SK-N-SH (cell line): ENCODE measurements at regions not wholly inside any gene's neighbourhood (a gene's known extent, or its start where the extent isn't known, plus 50 kb on each side); places are given as distances from the start of the nearest gene placed in this dataset.

ENCODE experiments used
- CTCF ChIA-PET: fragments of 300-600, 350-600 bp; formaldehyde crosslinking; extraction: SDS; loops from one replicate; lab custom pipeline; 2021; lab: Yijun Ruan, JAX
- POLR2A ChIA-PET: fragments of 350-600 bp; sonication (Branson Sonifier 250); formaldehyde crosslinking; extraction: SDS; loops from one replicate; lab custom pipeline; 2020; ENCODE audit warnings: antibody characterized with exemption, inconsistent platforms; lab: Yijun Ruan, JAX
- DNase-seq: peaks from one replicate; pipeline ENCODE4 v3.0.0; 2012
- H2AFZ ChIP-seq: fragments of 200-600 bp; sonication (generic); 2 replicates; pipeline ENCODE4 v1.8.1; 2016; ENCODE audit warnings: antibody characterized with exemption, mild to moderate bottlenecking, low read depth
- H3F3A ChIP-seq: fragments of 200-600 bp; sonication (generic); replicated peaks from 2 replicates; pipeline ENCODE3; 2016; ENCODE audit warnings: antibody characterized with exemption, mild to moderate bottlenecking; ENCODE audit not compliant: insufficient read depth
- H3K27ac ChIP-seq, 2 experiments: fragments of 200-500 bp in 1 of 2; fragments of 200-600 bp in 1 of 2; sonication (Bioruptor generic) in 1 of 2; sonication (generic), shearing (Covaris generic) in 1 of 2; 2 replicates each; pipeline versions ENCODE4 v1.5.1 to v1.6.1; 2014 to 2016; ENCODE audit warnings: low read depth in 2 of 2, inconsistent platforms in 1 of 2, low read length in 1 of 2, mild to moderate bottlenecking in 1 of 2, mixed read lengths in 1 of 2
- H3K27me3 ChIP-seq: fragments of 200-600 bp; sonication (generic), shearing (Covaris generic); 2 replicates; pipeline ENCODE4 v1.6.1; 2016; ENCODE audit warnings: mixed run types; ENCODE audit not compliant: insufficient read depth
- H3K36me3 ChIP-seq, 2 experiments: fragments of 200-500 bp in 1 of 2; fragments of 200-600 bp in 1 of 2; sonication (Bioruptor generic) in 1 of 2; sonication (generic) in 1 of 2; replicated peaks in 1 of 2; 2 replicates each; pipeline versions ENCODE3 to v1.5.1; 2014 to 2016; ENCODE audit warnings: low read length in 1 of 2, mild to moderate bottlenecking in 1 of 2; ENCODE audit not compliant: insufficient read depth in 2 of 2, control insufficient read depth in 1 of 2
- H3K4me1 ChIP-seq, 2 experiments: fragments of 200-500 bp in 1 of 2; fragments of 200-600 bp in 1 of 2; sonication (Bioruptor generic) in 1 of 2; sonication (generic), shearing (Covaris generic) in 1 of 2; 2 replicates each; pipeline versions ENCODE4 v1.5.1 to v1.6.1; 2014 to 2016; ENCODE audit warnings: low read depth in 1 of 2, low read length in 1 of 2, mixed run types in 1 of 2; ENCODE audit not compliant: insufficient read depth in 2 of 2, control insufficient read depth in 1 of 2
- H3K4me2 ChIP-seq: fragments of 200-600 bp; sonication (generic), shearing (Covaris generic); 2 replicates; pipeline ENCODE4 v1.6.1; 2017; ENCODE audit warnings: mixed run types
- H3K4me3 ChIP-seq, 2 experiments: fragments of 200-500 bp in 1 of 2; fragments of 200-600 bp in 1 of 2; sonication (Bioruptor generic) in 1 of 2; sonication (generic), shearing (Covaris generic) in 1 of 2; 2 replicates each; pipeline versions ENCODE4 v1.5.1 to v1.8.1; 2014 to 2016; ENCODE audit warnings: low read depth in 2 of 2, inconsistent platforms in 1 of 2, low read length in 1 of 2, mild to moderate bottlenecking in 1 of 2, mixed read lengths in 1 of 2, moderate library complexity in 1 of 2
- H3K79me2 ChIP-seq: fragments of 200-600 bp; sonication (generic); 2 replicates; pipeline ENCODE4 v1.8.1; 2017; ENCODE audit warnings: mild to moderate bottlenecking; ENCODE audit not compliant: insufficient read depth
- H3K9ac ChIP-seq: fragments of 200-600 bp; sonication (generic); 2 replicates; pipeline ENCODE4 v1.6.1; 2017; ENCODE audit warnings: mixed run types
- H3K9me2 ChIP-seq: fragments of 200-600 bp; sonication (generic); 2 replicates; pipeline ENCODE4 v1.6.1; 2017; ENCODE audit warnings: mixed run types
- H3K9me3 ChIP-seq: fragments of 200-600 bp; sonication (generic); 2 replicates; pipeline ENCODE4 v1.6.1; 2017; ENCODE audit warnings: mixed run types, mild to moderate bottlenecking, moderate library complexity
- H4K20me1 ChIP-seq: fragments of 200-600 bp; sonication (generic); 2 replicates; pipeline ENCODE4 v1.6.1; 2017; ENCODE audit warnings: mild to moderate bottlenecking, mixed run types; ENCODE audit not compliant: insufficient read depth
- CHD2 ChIP-seq: fragments of 150-350 bp; IDR thresholded peaks from 2 replicates; pipeline ENCODE4 v1.6.1; 2018; ENCODE audit warnings: low read length; ENCODE audit not compliant: partially characterized antibody
- CTCF ChIP-seq: fragments of 200-600 bp; sonication (generic); IDR thresholded peaks from 2 replicates; pipeline ENCODE4 v1.6.1; 2017; ENCODE audit warnings: antibody characterized with exemption, mild to moderate bottlenecking, moderate library complexity
- FOSL2 ChIP-seq: IDR thresholded peaks from 2 replicates; pipeline ENCODE4 v1.4.0; 2012; ENCODE audit warnings: low read depth, mild to moderate bottlenecking, moderate library complexity, borderline replicate concordance
- FOXM1 ChIP-seq: IDR thresholded peaks from 2 replicates; pipeline ENCODE4 v1.4.0; 2012; ENCODE audit warnings: low read depth, mild to moderate bottlenecking
- GABPA ChIP-seq: IDR thresholded peaks from 2 replicates; pipeline ENCODE4 v1.4.0; 2012; ENCODE audit warnings: low read depth, mild to moderate bottlenecking
- IRF3 ChIP-seq: fragments of 150-350 bp; IDR thresholded peaks from 2 replicates; pipeline ENCODE4 v1.6.1; 2016; ENCODE audit warnings: mild to moderate bottlenecking, low read depth, low read length
- MXI1 ChIP-seq: IDR thresholded peaks from 2 replicates; pipeline ENCODE4 v1.6.1; 2012; ENCODE audit warnings: mild to moderate bottlenecking, low read depth, low read length, improper control_type of control experiment
- PBX3 ChIP-seq: IDR thresholded peaks from 2 replicates; pipeline ENCODE4; 2012
- POLR2AphosphoS5 ChIP-seq: IDR thresholded peaks from 2 replicates; pipeline ENCODE4 v1.6.1; 2012; ENCODE audit warnings: low read depth, low read length
- RAD21 ChIP-seq: IDR thresholded peaks from 2 replicates; pipeline ENCODE4 v1.6.1; 2012; ENCODE audit warnings: mild to moderate bottlenecking, low read length
- RCOR1 ChIP-seq: fragments of 150-350 bp; IDR thresholded peaks from 2 replicates; pipeline ENCODE4 v1.6.1; 2017; ENCODE audit warnings: antibody characterized with exemption, low read length
- REST ChIP-seq: IDR thresholded peaks from 2 replicates; pipeline ENCODE4 v1.6.1; 2012; ENCODE audit warnings: mild to moderate bottlenecking, low read depth, low read length, moderate library complexity
- RFX5 ChIP-seq: IDR thresholded peaks from 2 replicates; pipeline ENCODE4 v1.6.1; 2012; ENCODE audit warnings: mild to moderate bottlenecking, improper control_type of control experiment, low read length
- RXRA ChIP-seq: IDR thresholded peaks from 2 replicates; pipeline ENCODE4 v1.4.0; 2012; ENCODE audit warnings: low read depth, mild to moderate bottlenecking, borderline replicate concordance
- TCF12 ChIP-seq: IDR thresholded peaks from 2 replicates; pipeline ENCODE4 v1.4.0; 2012
- USF1 ChIP-seq: IDR thresholded peaks from 2 replicates; pipeline ENCODE4 v1.4.0; 2012; ENCODE audit warnings: low read depth, borderline replicate concordance
- ZBTB33 ChIP-seq: IDR thresholded peaks from 2 replicates; pipeline ENCODE4 v1.4.0; 2012; ENCODE audit warnings: low read depth, borderline replicate concordance
- WGBS: methylation state at CpG from one replicate; pipeline ENCODE4 v1.1.6; 2017; ENCODE audit warnings: low lambda C conversion rate; 5-methylcytosine and 5-hydroxymethylcytosine counted together

- TF ChIP-seq REST (no peak), GABPA (no peak), RCOR1 (no peak), RAD21 (no peak)
- TF ChIP-seq, all 33 proteins: peak for 0
Observed at GRCh38 chr10:118457824-118458428, 115.8 kb upstream of the FAM204A start (continued).

GRCh38 chr10:118455181-118455695 lies 113.1 kb upstream of the FAM204A start:
- 25% methylated on average over 6 of the region's 6 CpGs for WGBS
- no peak for DNase-seq
- Histone ChIP-seq H3K4me1 (no peaks in the 10 kb centered on the region; a peak in 2 of 4 replicates), H3F3A (no peaks in the 10 kb centered on the region), H3K27me3 (no peaks in the 10 kb centered on the region), H4K20me1 (no peaks in the 10 kb centered on the region), H3K4me2 (no peak overlapping the region), H3K9ac (no peak overlapping the region), H3K27ac (no peak overlapping the region), H3K9me3 (no peaks in the 10 kb centered on the region), H3K9me2 (no peaks in the 10 kb centered on the region), H3K79me2 (no peaks in the 10 kb centered on the region), H2AFZ (no peak overlapping the region), H3K36me3 (no peaks in the 10 kb centered on the region), H3K4me3 (no peak overlapping the region)
- POLR2A ChIA-PET, result no interaction called here
- CTCF ChIA-PET, result interaction anchor here (1.1 kb wide), 1 partner anchor 31 kb away, joined by 3 read pairs; no protein-coding TSS in a partner anchor
- TF ChIP-seq PBX3 (no peak), ZBTB33 (no peak), IRF3 (no peak), RFX5 (no peak), RXRA (no peak), CTCF (no peak), CHD2 (no peak), TCF12 (no peak), POLR2AphosphoS5 (no peak), FOSL2 (no peak), FOXM1 (no peak), USF1 (no peak), MXI1 (no peak)
